ENCODE measurements at regions not wholly inside any gene's neighbourhood (a gene's known extent, or its start where the extent isn't known, plus 50 kb on each side); places are given as distances from the start of the nearest gene placed in this dataset.

DNA sequence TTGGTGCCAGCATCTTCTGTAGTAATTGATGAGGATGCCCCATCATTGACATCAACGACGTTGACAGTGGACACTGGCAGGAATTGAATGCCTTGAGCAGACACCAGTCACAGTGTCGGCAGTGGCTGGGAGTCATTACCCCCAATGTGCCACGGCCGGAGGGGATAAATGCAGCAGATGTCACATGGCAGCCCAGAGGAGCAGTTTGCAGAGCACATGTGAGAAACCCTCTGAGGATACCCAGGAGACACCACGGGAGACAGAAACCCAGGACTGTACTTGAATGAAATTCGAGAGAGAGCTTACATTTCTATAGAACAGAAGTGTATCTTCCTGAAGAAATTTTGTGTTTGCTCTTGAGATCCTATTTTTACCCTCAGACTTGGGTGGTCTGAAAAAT is 409.1 kb upstream of the TNP1 start:
- ATAC-seq (no peak), DNase-seq (ENCODE audit: low read depth, low spot score) (no peak)
- CTCF ChIA-PET: interaction anchor here (1.0 kb wide), 1 partner anchor 182 kb away, joined by 3 read pairs; no protein-coding TSS in a partner anchor
- no peak overlapping the region for H3K4me3 ChIP-seq (ENCODE audit: low read depth in 2 of 2, low read length in 2 of 2)
- POLR2A ChIA-PET: no interaction called here
- H3K27me3 ChIP-seq (ENCODE audit: control insufficient read depth, insufficient read depth, low read length): no peaks in the 10 kb centered on the region
- no peaks in the 10 kb centered on the region for H3K36me3 ChIP-seq (ENCODE audit: control insufficient read depth, insufficient read depth, low read length)
- no peaks in the 10 kb centered on the region for H3K9me3 ChIP-seq (ENCODE audit: control insufficient read depth, insufficient read depth, low read depth, low read length)
- intact Hi-C loops (cut with micrococcal nuclease; ENCODE audit: unreplicated experiment): no loop called here
- no peaks in the 10 kb centered on the region for H3K4me1 ChIP-seq (ENCODE audit: control insufficient read depth, insufficient read depth, low read length)
- no peak overlapping the region for H3K27ac ChIP-seq (ENCODE audit: low read length)
- no TSS peak for BruUV-seq (replicated peaks)
- in situ Hi-C loops (cut with HindIII; ENCODE audit: low pct_unique_long_range_greater_than_20kb, low sequenced_read_pairs): no loop called here
- TF ChIP-seq POLR2AphosphoS5 (IDR thresholded peaks at IDR 0.05; ENCODE audit: low read depth, low read length): no peak
- TF ChIP-seq, protein P1, sequence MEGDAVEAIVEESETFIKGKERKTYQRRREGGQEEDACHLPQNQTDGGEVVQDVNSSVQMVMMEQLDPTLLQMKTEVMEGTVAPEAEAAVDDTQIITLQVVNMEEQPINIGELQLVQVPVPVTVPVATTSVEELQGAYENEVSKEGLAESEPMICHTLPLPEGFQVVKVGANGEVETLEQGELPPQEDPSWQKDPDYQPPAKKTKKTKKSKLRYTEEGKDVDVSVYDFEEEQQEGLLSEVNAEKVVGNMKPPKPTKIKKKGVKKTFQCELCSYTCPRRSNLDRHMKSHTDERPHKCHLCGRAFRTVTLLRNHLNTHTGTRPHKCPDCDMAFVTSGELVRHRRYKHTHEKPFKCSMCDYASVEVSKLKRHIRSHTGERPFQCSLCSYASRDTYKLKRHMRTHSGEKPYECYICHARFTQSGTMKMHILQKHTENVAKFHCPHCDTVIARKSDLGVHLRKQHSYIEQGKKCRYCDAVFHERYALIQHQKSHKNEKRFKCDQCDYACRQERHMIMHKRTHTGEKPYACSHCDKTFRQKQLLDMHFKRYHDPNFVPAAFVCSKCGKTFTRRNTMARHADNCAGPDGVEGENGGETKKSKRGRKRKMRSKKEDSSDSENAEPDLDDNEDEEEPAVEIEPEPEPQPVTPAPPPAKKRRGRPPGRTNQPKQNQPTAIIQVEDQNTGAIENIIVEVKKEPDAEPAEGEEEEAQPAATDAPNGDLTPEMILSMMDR (IDR thresholded peaks at IDR 0.05): no peak

DNA sequence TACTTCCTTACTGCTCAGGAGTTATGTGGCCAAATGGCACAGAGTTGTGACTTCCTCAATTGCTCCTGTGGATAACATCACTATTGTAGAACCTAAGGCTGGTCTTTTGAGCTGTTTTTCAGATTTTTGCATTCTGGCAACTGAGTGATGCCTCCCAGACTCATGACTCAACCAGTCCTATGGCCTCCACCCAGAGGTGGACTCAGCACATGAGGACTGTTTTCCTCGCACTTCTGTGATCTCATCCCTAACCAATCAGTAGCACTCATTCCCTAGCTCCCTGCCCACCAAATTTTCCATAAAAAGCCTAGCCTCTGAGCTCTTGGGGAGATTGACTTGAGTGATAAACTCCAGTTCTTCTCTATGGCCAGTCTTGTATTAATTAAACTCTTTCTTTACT is 407.9 kb upstream of the TNP1 start:
- Histone ChIP-seq H3K4me3 (ENCODE audit: low read depth in 2 of 2, low read length in 2 of 2) (no peak overlapping the region), H3K9me3 (ENCODE audit: control insufficient read depth, insufficient read depth, low read depth, low read length) (no peaks in the 10 kb centered on the region), H3K4me1 (ENCODE audit: control insufficient read depth, insufficient read depth, low read length) (no peaks in the 10 kb centered on the region), H3K27ac (ENCODE audit: low read length) (no peak overlapping the region), H3K27me3 (ENCODE audit: control insufficient read depth, insufficient read depth, low read length) (no peaks in the 10 kb centered on the region), H3K36me3 (ENCODE audit: control insufficient read depth, insufficient read depth, low read length) (no peaks in the 10 kb centered on the region)
- in situ Hi-C loops (cut with HindIII; ENCODE audit: low pct_unique_long_range_greater_than_20kb, low sequenced_read_pairs): no loop called here
- BruUV-seq (replicated peaks): no TSS peak
- intact Hi-C loops (cut with micrococcal nuclease; ENCODE audit: unreplicated experiment): no loop called here
- ATAC-seq (no peak), DNase-seq (ENCODE audit: low read depth, low spot score) (no peak)
- TF ChIP-seq, protein P2, sequence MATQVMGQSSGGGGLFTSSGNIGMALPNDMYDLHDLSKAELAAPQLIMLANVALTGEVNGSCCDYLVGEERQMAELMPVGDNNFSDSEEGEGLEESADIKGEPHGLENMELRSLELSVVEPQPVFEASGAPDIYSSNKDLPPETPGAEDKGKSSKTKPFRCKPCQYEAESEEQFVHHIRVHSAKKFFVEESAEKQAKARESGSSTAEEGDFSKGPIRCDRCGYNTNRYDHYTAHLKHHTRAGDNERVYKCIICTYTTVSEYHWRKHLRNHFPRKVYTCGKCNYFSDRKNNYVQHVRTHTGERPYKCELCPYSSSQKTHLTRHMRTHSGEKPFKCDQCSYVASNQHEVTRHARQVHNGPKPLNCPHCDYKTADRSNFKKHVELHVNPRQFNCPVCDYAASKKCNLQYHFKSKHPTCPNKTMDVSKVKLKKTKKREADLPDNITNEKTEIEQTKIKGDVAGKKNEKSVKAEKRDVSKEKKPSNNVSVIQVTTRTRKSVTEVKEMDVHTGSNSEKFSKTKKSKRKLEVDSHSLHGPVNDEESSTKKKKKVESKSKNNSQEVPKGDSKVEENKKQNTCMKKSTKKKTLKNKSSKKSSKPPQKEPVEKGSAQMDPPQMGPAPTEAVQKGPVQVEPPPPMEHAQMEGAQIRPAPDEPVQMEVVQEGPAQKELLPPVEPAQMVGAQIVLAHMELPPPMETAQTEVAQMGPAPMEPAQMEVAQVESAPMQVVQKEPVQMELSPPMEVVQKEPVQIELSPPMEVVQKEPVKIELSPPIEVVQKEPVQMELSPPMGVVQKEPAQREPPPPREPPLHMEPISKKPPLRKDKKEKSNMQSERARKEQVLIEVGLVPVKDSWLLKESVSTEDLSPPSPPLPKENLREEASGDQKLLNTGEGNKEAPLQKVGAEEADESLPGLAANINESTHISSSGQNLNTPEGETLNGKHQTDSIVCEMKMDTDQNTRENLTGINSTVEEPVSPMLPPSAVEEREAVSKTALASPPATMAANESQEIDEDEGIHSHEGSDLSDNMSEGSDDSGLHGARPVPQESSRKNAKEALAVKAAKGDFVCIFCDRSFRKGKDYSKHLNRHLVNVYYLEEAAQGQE (IDR thresholded peaks at IDR 0.05; ENCODE audit: insufficient read depth in 1 of 2, low read depth in 2 of 2, low read length in 1 of 2): no peak
- TF ChIP-seq TCF7L2 (IDR thresholded peaks at IDR 0.05; ENCODE audit: low read depth, low read length) (no peak), SIN3A (IDR thresholded peaks at IDR 0.05; ENCODE audit: borderline replicate concordance, insufficient read depth, low read depth, low read length) (no peak), POLR2AphosphoS5 (IDR thresholded peaks at IDR 0.05; ENCODE audit: low read depth, low read length) (no peak)
- TF ChIP-seq, protein P1 (IDR thresholded peaks at IDR 0.05): no peak
- ChIA-PET CTCF (no interaction called here), POLR2A (no interaction called here)

DNA sequence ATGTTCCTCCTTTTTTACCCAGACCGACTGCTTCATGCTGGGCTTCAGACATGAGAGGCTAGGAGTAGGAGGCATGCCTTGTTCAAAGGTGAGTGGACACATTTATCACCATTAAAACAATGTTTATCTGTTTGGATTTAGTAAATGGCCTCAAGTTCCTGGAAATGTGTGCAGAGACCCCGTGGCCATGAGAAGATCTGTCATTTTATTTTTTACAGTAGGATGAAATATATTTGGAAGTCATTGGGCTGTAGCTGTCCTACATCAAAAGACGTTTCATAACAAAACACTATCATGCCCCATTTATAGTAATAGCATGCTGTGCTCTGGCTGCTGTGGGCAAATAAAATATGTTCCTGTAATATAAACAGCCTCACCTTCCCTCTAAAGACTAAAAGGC is 403.9 kb upstream of the TNP1 start:
- intact Hi-C loops (cut with micrococcal nuclease; ENCODE audit: unreplicated experiment): no loop called here
- DNase-seq (ENCODE audit: low read depth, low spot score): no peak

More for the DNA sequence above, 403.9 kb upstream of the TNP1 start:
- no peaks in the 10 kb centered on the region for H3K27me3 ChIP-seq (ENCODE audit: control insufficient read depth, insufficient read depth, low read length)
- ChIA-PET POLR2A (no interaction called here), CTCF (no interaction called here)
- TF ChIP-seq TCF7L2 (IDR thresholded peaks at IDR 0.05; ENCODE audit: low read depth, low read length) (no peak), POLR2AphosphoS5 (IDR thresholded peaks at IDR 0.05; ENCODE audit: low read depth, low read length) (no peak), SIN3A (IDR thresholded peaks at IDR 0.05; ENCODE audit: borderline replicate concordance, insufficient read depth, low read depth, low read length) (no peak)
- TF ChIP-seq, protein P1 (IDR thresholded peaks at IDR 0.05): no peak
- TF ChIP-seq, protein P2 (IDR thresholded peaks at IDR 0.05; ENCODE audit: insufficient read depth in 1 of 2, low read depth in 2 of 2, low read length in 1 of 2): no peak
- no peaks in the 10 kb centered on the region for H3K9me3 ChIP-seq (ENCODE audit: control insufficient read depth, insufficient read depth, low read depth, low read length)
- no peaks in the 10 kb centered on the region for H3K36me3 ChIP-seq (ENCODE audit: control insufficient read depth, insufficient read depth, low read length)
- in situ Hi-C loops (cut with HindIII; ENCODE audit: low pct_unique_long_range_greater_than_20kb, low sequenced_read_pairs): no loop called here
- H3K4me3 ChIP-seq (ENCODE audit: low read depth in 2 of 2, low read length in 2 of 2): no peak overlapping the region
- ATAC-seq: no peak
- H3K4me1 ChIP-seq (ENCODE audit: control insufficient read depth, insufficient read depth, low read length): no peaks in the 10 kb centered on the region
- no TSS peak for BruUV-seq (replicated peaks)
- no peak overlapping the region for H3K27ac ChIP-seq (ENCODE audit: low read length)

Data from Panc1 (cell line).